ENCODE measurements at regions not wholly inside any gene's neighbourhood (a gene's known extent, or its start where the extent isn't known, plus 50 kb on each side); places are given as distances from the start of the nearest gene placed in this dataset.

GRCh38 chr15:62711691-62712454 is 330.7 kb upstream of the TPM1 start:
- no peak overlapping the region for H3K4me3 ChIP-seq (ENCODE audit: low read depth, low read length)
- CTCF ChIA-PET = interaction anchor here (1.1 to 1.3 kb wide), 2 partner anchors 28 to 31 kb away, joined by 4 read pairs; no protein-coding TSS in a partner anchor
- no peak for TF ChIP-seq CTCF (IDR thresholded peaks at IDR 0.05; ENCODE audit: insufficient read depth, low read length, missing control alignments)
- DNase-seq (ENCODE audit: low read depth, low spot score) = no peak
- POLR2A ChIA-PET = no interaction called here

GRCh38 chr15:62712455-62712839 is 330.1 kb upstream of the TPM1 start:
- no peak for TF ChIP-seq CTCF (IDR thresholded peaks at IDR 0.05; ENCODE audit: insufficient read depth, low read length, missing control alignments)
- CTCF ChIA-PET = no interaction called here
- DNase-seq (ENCODE audit: low read depth, low spot score) = no peak
- H3K4me3 ChIP-seq (ENCODE audit: low read depth, low read length) = no peak overlapping the region
- POLR2A ChIA-PET = no interaction called here

GRCh38 chr15:62715946-62716345 is 326.6 kb upstream of the TPM1 start:
- no peak for TF ChIP-seq CTCF (IDR thresholded peaks at IDR 0.05; ENCODE audit: insufficient read depth, low read length, missing control alignments)
- no peak for DNase-seq (ENCODE audit: low read depth, low spot score)
- ChIA-PET CTCF (interaction anchor here (2.7 kb wide), 1 partner anchor 26 kb away, joined by 6 read pairs; no protein-coding TSS in a partner anchor), POLR2A (no interaction called here)
- no peak overlapping the region for H3K4me3 ChIP-seq (ENCODE audit: low read depth, low read length)

- no peak for DNase-seq (ENCODE audit: low read depth, low spot score)
- ChIA-PET CTCF (interaction anchor here (2.7 kb wide), 1 partner anchor 25 kb away, joined by 6 read pairs; no protein-coding TSS in a partner anchor), POLR2A (no interaction called here)
- no peak for TF ChIP-seq CTCF (IDR thresholded peaks at IDR 0.05; ENCODE audit: insufficient read depth, low read length, missing control alignments)
- no peak overlapping the region for H3K4me3 ChIP-seq (ENCODE audit: low read depth, low read length)
These were observed 325.1 kb upstream of the TPM1 start for GRCh38 chr15:62717496-62717895.

GRCh38 chr15:62719316-62719715 is 323.2 kb upstream of the TPM1 start:
- no peak for DNase-seq (ENCODE audit: low read depth, low spot score)
- H3K4me3 ChIP-seq (ENCODE audit: low read depth, low read length) = no peak overlapping the region
- no peak for TF ChIP-seq CTCF (IDR thresholded peaks at IDR 0.05; ENCODE audit: insufficient read depth, low read length, missing control alignments)
- POLR2A ChIA-PET = interaction anchor here (0.6 kb wide), 2 partner anchors 269 to 304 kb away, joined by 3 read pairs; no protein-coding TSS in a partner anchor
- CTCF ChIA-PET = no interaction called here

- CTCF ChIA-PET = interaction anchor here (0.6 kb wide), 1 partner anchor 372 kb away, joined by 3 read pairs; no protein-coding TSS in a partner anchor
- no peak overlapping the region for H3K4me3 ChIP-seq (ENCODE audit: low read depth, low read length)
- POLR2A ChIA-PET = no interaction called here
- TF ChIP-seq CTCF (IDR thresholded peaks at IDR 0.05; ENCODE audit: insufficient read depth, low read length, missing control alignments) = no peak
- no peak for DNase-seq (ENCODE audit: low read depth, low spot score)
These were observed 320.3 kb upstream of the TPM1 start for GRCh38 chr15:62722237-62722636.
